NCI-H2196 (cell line): ENCODE measurements at regions not wholly inside any gene's neighbourhood (a gene's known extent, or its start where the extent isn't known, plus 50 kb on each side); places are given as distances from the start of the nearest gene placed in this dataset.

Source experiments
- DNase-seq: peaks from one replicate; lab custom pipeline; 2025; ENCODE audit not compliant: unreplicated experiment; lab: John Stamatoyannopoulos, UW

DNA sequence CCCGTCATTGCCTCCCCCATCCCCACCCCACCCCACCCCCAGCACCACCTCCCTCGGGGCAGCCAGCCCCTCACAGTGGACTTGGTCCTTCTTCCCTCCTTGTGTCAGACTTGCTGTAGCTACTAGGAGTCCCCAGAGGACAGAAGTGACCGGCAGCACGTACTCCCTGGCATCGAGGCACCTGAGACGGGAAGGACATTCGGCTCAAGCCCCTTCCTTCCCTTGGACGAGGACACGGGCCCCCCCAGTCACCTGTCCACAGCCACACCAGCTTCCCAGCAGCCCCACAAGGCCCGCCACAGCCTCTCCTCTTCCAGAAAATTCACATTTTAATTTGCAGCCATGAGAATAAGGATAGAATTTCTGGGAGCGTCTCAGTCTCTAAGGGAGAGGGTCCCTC is 267.8 kb upstream of the SHH start:
- no peak for DNase-seq

- no peak for DNase-seq
These were observed 266.9 kb upstream of the SHH start for GRCh38 chr7:156079156-156079555.

GRCh38 chr7:156074982-156075615 is 262.8 kb upstream of the SHH start:
- DNase-seq: no peak

DNA sequence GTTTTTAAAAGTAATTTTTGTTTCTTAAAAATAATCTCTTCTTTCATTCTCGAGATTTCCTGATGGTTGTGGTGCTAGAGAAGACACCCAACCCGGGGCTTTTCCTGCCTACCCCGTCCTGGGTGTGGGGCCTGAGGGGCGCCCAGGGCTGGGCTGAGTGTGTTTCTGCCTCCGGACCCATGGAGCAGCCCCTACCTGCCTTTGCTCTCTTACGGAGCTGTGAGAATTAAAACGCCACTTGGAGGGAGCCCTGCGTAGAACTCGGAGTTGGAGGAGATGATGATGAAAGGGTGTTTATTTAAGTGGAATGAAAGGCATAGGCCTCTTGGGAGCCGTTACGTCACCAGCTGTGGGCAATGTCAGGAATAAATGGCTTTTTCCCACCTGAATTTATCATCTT is 261.8 kb upstream of the SHH start:
- DNase-seq: no peak

DNA sequence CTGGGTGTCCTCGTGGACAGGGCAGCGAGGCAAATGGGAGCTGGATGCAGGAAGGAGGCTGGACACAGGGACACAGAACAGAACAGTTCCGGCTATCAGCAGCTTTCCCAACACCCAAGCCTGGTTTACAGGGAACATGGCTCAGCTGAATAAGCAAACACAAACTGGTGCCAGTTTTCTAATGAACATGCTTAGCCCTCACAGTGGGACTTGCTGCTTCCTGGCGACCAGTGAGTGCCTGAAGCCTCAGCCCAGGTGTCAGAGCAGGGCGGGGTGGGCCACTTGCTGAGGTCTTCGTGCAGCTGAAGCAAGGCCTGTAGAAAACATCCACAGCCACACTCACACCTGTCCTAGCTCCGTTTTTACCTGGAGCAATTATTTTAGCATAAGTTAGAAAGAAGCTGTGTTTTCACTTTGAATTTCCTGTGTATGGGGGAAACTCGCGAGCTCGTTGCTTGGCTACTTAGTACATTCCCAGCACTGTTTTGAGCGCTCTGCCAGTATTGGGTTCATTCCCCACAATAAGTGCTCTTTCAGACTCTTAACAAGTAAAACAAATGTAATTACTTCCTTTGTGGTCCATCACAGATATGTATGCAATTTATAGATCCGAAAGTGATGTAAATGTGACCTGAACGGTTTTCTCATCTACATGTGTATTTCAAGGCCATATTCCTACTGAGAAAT is 261.2 kb upstream of the SHH start:
- no peak for DNase-seq

GRCh38 chr7:156071612-156072011 is 259.3 kb upstream of the SHH start:
- DNase-seq: no peak

DNA sequence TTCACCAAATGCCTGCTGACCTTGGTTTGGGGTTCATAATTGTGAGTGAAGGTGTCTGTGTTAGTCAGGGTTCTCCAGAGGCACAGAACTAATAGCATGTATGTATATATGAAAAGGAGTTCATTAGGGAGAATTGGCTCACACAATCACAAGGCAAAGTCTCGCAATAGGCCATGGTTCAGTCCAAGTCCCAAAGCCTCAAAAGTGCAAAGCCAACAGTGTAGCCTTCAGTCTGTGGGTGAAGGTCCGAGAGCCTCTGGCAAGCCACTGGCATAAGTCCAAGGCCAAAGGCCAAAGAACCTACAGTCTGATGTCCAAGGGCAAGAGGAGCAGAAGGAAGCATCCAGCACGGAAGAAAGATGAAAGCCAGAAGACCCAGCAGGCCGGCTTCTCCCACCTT is 257.6 kb upstream of the SHH start:
- DNase-seq: no peak

DNA sequence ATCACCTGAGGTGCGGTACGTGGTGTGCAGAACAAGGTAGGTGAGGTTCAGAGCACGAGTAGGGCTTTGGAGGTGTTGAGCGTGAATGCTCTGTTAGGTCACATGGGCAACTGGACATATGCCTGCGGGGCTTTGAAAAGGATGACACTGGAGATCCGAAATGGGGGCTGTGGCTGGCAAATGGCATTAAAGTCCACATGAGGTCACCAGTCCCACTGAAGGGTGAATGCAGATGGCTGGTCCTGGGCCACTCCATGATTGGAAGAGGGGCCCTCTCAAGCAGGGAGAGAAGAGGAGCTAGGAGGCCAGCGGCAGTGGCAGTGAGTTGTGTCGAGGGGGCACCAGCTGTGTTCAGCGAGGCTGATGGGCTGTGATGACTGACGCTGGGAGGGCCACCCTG is 254.9 kb upstream of the SHH start:
- DNase-seq: no peak

GRCh38 chr7:156065400-156065799 is 253.1 kb upstream of the SHH start:
- DNase-seq: no peak

DNA sequence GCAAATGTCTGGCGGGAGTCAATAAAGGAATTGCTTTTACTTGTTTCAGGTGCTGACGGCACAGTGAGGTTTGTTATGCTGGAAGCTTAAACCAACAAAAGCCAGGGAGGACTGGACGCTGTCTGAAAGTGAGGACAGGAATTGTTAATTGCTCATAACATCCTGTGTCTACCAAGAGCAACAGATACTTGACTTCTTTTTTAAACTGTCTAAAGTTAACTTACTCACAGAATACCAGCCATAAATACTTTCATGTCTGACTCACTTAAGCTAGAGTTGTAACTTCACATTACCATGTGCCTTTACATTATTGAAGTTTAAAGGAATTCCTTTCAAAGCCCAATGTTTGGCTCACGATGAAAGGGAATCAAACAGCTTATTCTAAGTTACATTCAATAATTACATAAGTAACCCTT is 252.7 kb upstream of the SHH start:
- no peak for DNase-seq

DNA sequence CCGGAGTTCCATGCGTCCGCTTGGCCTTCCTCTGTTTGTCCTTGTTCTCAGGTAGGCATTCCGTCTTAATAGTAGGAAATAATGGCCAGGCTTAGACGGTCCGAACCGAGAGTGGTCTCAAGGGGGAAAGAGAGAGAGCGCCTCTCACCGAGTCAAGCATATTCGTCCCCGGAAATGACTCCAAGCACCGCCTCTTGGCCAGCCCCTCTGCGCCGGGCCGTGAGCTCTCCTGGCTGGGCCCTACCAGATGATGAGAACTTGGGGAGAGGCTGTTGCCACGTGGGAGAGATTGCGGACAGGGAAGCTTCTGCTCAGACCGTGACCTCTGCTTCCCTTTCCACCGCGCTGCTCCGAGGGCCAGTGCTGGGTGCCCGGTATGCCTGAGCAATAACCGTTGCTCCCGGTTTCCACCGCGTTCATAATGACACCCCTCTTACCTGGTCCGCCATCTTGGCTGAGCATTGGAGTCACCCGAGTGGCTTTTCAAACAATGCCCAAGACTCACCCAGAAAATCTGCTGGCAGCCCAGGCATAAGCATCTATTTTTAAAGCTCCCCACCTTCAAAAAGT is 251.1 kb upstream of the SHH start:
- DNase-seq: no peak

GRCh38 chr7:156062286-156062685 is 250.0 kb upstream of the SHH start:
- no peak for DNase-seq

DNA sequence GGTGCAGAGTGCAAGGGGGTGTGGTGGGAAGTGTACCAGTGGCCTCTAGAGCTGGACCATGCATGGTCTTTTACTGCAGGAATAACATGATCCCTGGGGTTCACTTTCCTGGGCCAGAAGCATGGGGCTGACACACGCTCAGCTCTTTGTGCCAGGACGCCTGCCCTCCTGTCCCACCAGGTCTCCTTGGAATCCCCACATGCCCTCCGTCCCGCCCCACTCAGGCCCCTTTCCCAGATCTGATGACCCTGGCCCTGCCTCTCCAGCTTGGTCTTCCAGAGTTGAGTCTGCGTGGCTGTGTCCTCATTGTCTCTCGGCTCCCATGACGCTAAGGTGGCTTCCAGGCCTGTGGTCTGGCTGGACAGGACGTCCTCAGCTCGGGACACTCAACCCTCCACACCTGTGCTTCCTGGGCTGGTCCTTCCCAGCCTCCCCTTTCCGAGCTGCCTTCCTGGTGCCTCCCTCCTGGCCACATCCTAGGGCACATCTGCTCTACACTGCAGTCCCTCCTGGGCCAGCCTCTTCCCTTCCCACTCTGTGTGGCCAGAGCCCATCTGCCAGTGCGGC is 249.5 kb upstream of the SHH start:
- no peak for DNase-seq

DNA sequence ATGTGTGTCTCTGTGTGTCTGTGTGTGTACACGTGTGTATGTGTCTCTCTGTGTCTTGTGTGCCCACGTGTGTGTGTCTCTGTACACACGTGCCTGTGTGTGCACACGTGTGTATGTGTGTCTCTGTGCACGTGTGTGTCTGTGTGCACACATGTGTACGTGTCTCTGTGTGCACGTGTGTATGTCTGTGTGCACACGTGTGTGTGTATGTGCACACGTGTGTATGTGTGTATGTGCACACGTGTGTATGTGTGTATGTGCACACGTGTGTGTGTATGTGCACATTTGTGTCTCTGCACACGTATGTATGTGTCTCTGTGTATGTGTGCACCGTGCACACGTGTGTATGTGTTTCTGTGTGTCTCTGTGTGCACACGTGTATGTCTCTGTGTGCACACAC is 248.7 kb upstream of the SHH start:
- no peak for DNase-seq

DNA sequence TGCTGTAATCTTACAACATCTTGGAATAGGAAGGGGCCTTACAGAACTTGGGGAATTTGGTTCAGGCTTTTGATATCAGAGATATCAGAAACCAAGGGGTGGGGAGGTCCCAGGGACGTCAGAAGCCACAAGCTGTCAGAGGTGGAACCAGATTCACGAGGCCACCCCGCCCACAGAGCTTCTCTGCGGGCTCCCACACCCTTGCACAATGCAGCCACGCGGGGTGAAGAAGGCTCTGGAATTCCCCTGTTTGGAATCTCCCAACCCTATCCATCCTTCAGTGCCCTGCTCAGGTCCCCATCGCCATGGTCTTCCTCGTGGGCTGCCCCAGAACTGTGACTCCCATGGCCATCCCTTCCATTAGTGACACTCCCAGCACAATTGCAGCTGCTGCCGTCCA is 247.1 kb upstream of the SHH start:
- DNase-seq: no peak

- no peak for DNase-seq
These were observed 246.0 kb upstream of the SHH start for GRCh38 chr7:156058248-156058647.

- no peak for DNase-seq
These were observed 244.3 kb upstream of the SHH start for GRCh38 chr7:156056534-156056933.

DNA sequence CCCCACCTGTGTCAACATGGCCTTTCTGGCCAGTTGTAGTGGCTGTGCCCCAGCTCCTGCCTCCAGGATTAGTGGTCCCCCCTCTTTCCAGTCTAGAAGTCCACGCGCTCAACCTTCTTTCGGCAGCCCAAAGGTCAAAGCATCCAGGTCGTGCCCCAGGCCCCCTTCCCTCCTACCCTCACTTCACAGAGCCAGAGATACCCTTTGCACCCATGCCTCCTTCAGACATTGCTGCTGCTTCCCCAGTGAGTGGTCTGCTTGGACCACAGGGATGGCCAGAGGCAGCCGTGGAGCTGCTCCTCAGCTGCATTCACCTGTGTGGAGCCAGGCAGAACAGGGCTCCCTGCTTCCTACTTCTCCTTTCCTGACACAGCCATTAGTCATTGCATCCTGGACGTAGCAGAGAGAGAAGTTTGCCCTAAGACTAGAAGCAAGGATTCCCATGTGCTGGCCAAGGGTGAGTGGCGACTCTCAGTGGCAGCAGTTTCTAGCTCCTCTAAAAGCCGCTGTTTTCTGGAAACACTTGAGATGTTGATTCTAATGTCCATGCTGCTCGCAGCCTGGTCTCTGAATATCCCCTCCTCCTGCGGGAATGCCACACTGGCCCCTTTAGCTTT is 243.1 kb upstream of the SHH start:
- no peak for DNase-seq

GRCh38 chr7:156051884-156052283 is 239.6 kb upstream of the SHH start:
- DNase-seq: no peak

- no peak for DNase-seq
These were observed 238.6 kb upstream of the SHH start for GRCh38 chr7:156050636-156051569.

GRCh38 chr7:156049366-156049765 is 237.1 kb upstream of the SHH start:
- no peak for DNase-seq
